H1 (cell line): ENCODE measurements at regions not wholly inside any gene's neighbourhood (a gene's known extent, or its start where the extent isn't known, plus 50 kb on each side); places are given as distances from the start of the nearest gene placed in this dataset.

Source experiments
- BRCA1 ChIP-seq: IDR thresholded peaks from 2 replicates; pipeline ENCODE4 v1.6.1; 2012; ENCODE audit warnings: low read depth, low read length, improper control_type of control experiment
- CREB1 ChIP-seq: IDR thresholded peaks from 2 replicates; pipeline ENCODE4 v1.6.1; 2012; ENCODE audit warnings: inconsistent platforms
- E2F6 ChIP-seq: IDR thresholded peaks from 2 replicates; pipeline ENCODE4 v1.6.1; 2012; ENCODE audit warnings: inconsistent platforms
- GABPA ChIP-seq: IDR thresholded peaks from 2 replicates; pipeline ENCODE4 v1.6.1; 2011; ENCODE audit warnings: mild to moderate bottlenecking, low read length, moderate library complexity, borderline replicate concordance; ENCODE audit not compliant: insufficient read depth
- POU5F1 ChIP-seq: IDR thresholded peaks from 2 replicates; pipeline ENCODE4 v1.6.1; 2011; ENCODE audit warnings: low read depth, mild to moderate bottlenecking, low read length, moderate library complexity
- RNF2 ChIP-seq: fragments of 200-900, 300-1000 bp; sonication (generic); IDR thresholded peaks from 2 replicates; pipeline ENCODE4 v1.7.1; 2016; ENCODE audit warnings: borderline replicate concordance, low read depth, mild to moderate bottlenecking, antibody characterized with exemption, low read length; ENCODE audit not compliant: poor library complexity, severe bottlenecking; ENCODE audit errors: missing control alignments
- SP2 ChIP-seq: IDR thresholded peaks from 2 replicates; pipeline ENCODE4 v1.6.1; 2012; ENCODE audit warnings: mild to moderate bottlenecking, low read length, inconsistent platforms
- SP4 ChIP-seq: IDR thresholded peaks from 2 replicates; pipeline ENCODE4 v1.6.1; 2012; ENCODE audit warnings: low read length, inconsistent platforms
- TAF1 ChIP-seq: IDR thresholded peaks from 2 replicates; pipeline ENCODE4 v1.6.1; 2011; ENCODE audit warnings: mild to moderate bottlenecking, low read depth, low read length
- ZNF274 ChIP-seq: IDR thresholded peaks from 2 replicates; pipeline ENCODE4 v1.7.0; 2012; ENCODE audit warnings: low read length, borderline replicate concordance; ENCODE audit errors: extremely low read depth

- TF ChIP-seq RNF2 (no peak), POU5F1 (no peak), BRCA1 (no peak), SP2 (no peak), GABPA (no peak), CREB1 (no peak), TAF1 (no peak), SP4 (no peak), ZNF274 (no peak), E2F6 (no peak)
Measured at GRCh38 chr22:49404576-49405241, 423.0 kb downstream of the BRD1 start (continued).
